Stimulated activated CD4-positive, alpha-beta T cell treated with anti-CD3 and anti-CD28 coated beads, Interleukin-12 subunit alpha, Interleukin-12 subunit beta, amount 100 ng/mL, for 48 hours (primary cell): ENCODE measurements at regions not wholly inside any gene's neighbourhood (a gene's known extent, or its start where the extent isn't known, plus 50 kb on each side); places are given as distances from the start of the nearest gene placed in this dataset.

Experiments used
- DNase-seq, 3 donors: peaks; one replicate each; pipeline ENCODE4 v3.0.0-alpha.2; 2020; ENCODE audit warnings: low read depth in 2 of 3, low spot score in 1 of 3

GRCh38 chr20:39538317-39538716 is 576.2 kb downstream of the DHX35 start:
- DNase-seq = no peak

DNA sequence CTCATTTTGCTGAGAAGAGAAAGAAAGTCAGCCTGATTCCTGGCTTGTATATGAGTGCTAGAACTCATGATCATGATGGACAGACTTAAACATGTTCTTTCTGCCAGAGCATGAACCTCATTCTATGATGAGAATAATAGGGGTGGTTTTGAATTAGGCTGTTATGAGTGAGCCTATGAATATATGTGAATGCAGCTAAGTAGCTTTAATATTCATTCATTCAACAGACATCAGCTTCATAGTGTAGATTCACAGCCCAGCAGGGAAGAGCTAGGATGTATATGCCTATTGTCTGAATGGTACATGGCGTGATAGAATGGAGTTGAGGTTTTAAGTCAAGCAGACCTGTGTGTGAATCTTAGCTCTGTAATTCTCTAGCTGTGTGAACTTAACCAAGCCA is 573.2 kb downstream of the DHX35 start:
- no peak for DNase-seq

DNA sequence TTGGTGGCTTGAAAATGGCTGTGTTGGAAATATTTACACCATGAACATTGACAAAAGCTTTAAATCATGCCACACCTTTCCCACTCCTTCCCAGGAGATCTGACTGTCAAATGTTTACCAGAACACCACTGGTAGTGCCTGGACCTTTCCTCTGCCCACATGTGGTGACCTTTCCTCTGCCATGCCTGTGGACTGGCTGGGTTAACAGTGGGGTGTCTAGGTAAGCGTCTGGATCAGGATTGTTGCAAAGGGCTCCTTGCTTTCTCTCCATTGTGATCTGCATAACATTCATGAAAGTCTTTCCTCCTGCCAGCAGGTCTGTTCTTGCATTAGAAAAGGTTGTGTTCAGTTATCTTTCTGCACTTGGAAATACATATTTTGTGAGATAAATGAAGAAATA is 572.7 kb downstream of the DHX35 start:
- no peak for DNase-seq

GRCh38 chr20:39533858-39534257 is 571.7 kb downstream of the DHX35 start:
- no peak for DNase-seq

DNA sequence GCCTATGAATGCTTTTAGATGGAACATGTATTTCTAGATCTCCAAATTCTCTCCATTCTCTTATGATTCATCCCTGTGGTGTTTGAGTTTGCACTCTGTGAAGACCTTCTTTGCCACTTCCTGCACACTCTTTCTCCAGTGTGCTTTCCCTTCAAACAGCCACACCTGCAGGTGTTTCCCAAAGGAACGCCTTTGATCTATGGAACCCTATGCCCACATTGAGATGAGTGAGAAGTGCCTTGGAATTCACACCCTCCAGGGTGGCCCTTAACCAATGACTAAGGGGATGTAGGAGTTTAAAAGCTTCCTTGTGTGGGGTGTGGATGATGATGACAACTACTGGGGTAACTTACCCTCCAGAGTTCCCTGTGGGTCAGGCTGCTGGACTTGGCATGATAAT is 570.1 kb downstream of the DHX35 start:
- DNase-seq = no peak

DNA sequence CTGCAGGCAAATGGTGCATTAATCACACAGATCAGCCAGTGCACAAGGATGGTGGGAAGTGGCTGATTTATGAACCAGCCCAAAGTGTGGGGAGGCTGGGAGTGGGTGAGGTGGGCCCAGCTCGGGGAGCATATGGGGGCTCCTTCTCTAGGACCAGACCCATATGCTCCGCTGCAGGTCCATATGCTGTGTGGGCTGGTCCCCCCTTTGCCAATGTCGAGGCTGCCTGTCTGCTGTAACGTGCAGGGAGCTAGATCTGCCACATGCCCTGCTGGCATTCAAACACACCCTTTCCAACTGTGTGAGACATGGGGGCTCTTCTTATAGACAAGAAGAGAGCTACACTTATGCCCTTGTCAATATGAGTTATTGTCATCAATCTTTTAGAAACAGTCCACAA is 566.3 kb downstream of the DHX35 start:
- DNase-seq = no peak

GRCh38 chr20:39524371-39524911 is 562.3 kb downstream of the DHX35 start:
- no peak for DNase-seq

DNA sequence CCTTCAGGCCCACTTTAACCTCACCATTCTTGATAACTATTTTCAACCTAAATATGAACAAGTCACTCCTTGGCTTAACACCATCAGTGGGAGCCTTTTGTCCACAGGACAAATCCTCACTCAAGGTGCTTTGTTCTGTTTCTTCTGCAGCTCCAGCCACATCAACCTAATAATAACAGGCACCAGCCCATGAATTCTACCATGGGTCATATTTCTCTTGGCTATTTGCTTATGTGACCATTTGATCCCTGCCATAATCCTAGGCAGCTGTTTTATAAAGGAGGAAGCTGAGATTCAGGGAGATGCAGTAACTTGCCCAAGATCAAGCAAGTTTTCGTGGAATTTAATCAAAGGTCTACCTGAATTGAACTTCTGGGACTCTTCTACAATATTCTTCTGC is 561.3 kb downstream of the DHX35 start:
- no peak for DNase-seq

- no peak for DNase-seq
Measured at GRCh38 chr20:39518654-39519053, 556.5 kb downstream of the DHX35 start.

DNA sequence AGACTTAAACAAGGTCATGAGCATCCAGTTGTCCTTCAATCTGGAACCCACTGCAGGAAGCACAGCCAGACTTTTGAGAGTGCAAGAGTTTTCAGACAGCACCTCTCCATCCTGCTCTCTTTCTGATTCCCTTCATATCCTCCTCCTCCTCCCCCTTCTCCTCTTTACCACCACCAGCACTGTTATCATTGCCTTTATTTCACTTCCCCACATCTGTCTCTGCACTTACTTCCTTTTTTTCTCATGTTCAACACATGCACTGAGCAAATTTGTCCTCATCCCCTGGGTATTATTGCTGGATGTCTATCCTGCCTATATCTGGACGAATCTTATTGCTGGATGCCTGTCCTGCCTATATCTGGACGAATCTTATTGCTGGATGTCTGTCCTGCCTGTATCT is 554.8 kb downstream of the DHX35 start:
- no peak for DNase-seq

- no peak for DNase-seq
Measured at GRCh38 chr20:39504710-39505094, 542.6 kb downstream of the DHX35 start.

DNA sequence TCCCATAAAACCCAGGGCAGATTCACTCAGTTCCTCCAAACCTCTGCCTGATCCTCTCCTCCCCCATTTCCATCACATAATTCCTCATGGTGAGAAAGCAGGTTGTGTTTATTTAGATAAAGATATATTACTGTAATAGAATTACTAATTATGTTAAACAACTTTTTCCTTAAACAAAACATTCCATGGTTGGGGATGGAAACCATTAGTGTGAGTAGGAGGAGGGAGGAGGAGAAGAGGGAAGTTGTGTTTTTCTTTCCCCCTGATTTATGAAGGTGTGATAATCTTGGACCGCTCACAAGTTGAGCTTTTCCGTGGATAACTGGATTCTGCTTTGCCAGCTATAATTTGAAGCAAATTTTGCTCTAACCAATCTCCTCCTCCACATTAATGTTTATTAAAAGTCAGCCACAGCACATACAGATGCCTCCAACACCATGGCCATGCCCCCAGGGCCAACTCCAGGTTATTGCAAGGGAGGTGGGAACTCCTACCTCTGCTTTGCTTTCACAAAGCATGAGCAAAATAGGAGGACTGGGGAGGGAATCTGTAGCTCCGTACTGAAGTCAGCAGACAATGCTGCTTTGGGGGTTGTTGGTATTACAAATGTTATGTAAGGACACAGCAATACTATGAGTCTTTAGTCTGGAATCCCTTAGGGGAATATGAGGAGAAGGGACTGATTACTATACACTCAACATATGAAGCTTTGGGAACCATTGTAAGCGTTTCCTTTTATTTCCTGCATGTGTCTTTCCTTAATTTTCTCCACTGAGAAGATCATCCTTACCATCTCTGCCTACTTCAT is 542.0 kb downstream of the DHX35 start:
- DNase-seq = no peak

- no peak for DNase-seq
Measured at GRCh38 chr20:39492223-39492797, 530.2 kb downstream of the DHX35 start.

GRCh38 chr20:39491711-39492110 is 529.6 kb downstream of the DHX35 start:
- DNase-seq = no peak

DNA sequence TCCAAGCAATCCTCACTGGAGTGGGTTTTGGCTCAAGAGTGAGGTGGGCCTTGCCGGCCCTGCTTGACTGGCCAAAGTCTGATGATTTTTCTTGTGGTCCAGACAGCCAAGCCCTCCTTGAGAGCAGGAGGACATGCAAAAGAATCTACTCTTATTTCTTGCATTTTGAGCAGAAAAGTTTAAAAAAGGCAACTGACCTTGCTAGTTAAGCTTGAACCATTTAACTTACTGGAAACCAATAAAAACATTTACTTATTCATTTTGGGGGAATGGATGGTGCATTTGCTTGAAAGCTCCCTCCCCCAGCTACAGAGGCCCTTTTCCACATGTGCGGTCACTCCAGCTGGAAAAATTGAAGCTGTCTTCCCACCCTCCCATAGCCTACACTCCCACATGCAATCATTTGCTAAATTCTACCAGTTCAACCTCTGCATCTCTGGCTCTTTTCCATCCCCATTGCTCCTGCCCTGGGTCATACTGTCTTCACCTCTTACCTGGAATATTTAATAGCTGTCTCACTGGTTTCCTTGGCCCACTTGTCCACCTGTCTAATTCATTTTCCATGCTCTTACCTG is 527.9 kb downstream of the DHX35 start:
- DNase-seq = no peak

- DNase-seq = no peak
Measured at GRCh38 chr20:39480276-39481043, 518.3 kb downstream of the DHX35 start.

GRCh38 chr20:39479196-39479810 is 517.2 kb downstream of the DHX35 start:
- no peak for DNase-seq

- DNase-seq = no peak
Measured at GRCh38 chr20:39474879-39475278, 512.7 kb downstream of the DHX35 start.

DNA sequence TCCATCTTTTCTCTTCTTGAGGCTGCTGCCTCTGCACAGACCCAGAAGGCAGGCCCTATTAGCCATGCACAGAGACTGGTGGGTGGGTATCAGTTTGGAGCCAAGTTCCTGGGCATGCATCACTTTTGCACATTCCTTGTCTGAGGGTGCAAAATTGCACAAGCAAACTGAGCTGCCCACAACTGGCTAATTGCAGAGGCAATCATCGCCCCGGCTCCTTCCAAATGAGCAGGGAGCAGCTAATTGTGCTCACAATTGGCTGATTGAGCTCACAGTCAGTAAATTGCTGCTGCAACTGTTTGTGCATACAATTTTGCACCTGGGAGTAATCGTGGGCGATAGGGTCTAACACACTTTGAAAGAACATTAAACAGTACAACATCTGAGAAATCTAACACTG is 511.4 kb downstream of the DHX35 start:
- no peak for DNase-seq

- no peak for DNase-seq
Measured at GRCh38 chr20:39468703-39469102, 506.6 kb downstream of the DHX35 start.

DNA sequence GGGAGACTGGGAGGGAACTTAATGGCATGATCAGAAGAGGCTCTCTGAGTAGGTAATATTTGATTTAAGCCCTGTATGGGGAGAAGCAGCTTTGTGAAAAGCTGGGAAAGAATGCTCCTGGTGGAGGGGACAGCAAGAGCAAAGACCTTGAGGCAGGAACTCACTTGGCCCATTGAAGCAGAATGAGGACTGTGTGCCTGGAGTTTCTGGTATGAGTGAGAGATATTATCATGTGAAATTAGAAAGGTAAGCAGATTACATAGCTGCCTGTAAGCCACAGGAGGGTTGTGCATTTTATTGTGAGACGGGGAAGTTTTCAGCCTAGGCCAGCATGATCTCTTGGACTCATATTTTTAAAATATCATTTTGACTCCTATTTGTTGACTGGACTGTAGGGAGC is 502.1 kb downstream of the DHX35 start:
- no peak for DNase-seq
